WERI-Rb-1 (cell line): ENCODE measurements at regions not wholly inside any gene's neighbourhood (a gene's known extent, or its start where the extent isn't known, plus 50 kb on each side); places are given as distances from the start of the nearest gene placed in this dataset.

Experiments used
- DNase-seq: peaks from one replicate; pipeline ENCODE4 v3.0.0-alpha.2; 2020
- H3K27ac ChIP-seq: fragments of 250-450 bp; sonication (Bioruptor Pico); 2 replicates; pipeline ENCODE4 v1.5.1; 2020; ENCODE audit warnings: mild to moderate bottlenecking, moderate library complexity
- H3K27me3 ChIP-seq: fragments of 250-450 bp; sonication (Bioruptor Pico); 2 replicates; pipeline ENCODE4 v1.5.1; 2021; ENCODE audit warnings: mild to moderate bottlenecking, low read depth, moderate library complexity; ENCODE audit not compliant: insufficient read depth, severe bottlenecking
- H3K36me3 ChIP-seq: fragments of 250-450 bp; sonication (Bioruptor Pico); 2 replicates; pipeline ENCODE4 v1.5.1; 2020; ENCODE audit warnings: mild to moderate bottlenecking, moderate library complexity
- H3K4me3 ChIP-seq: 2 replicates; pipeline ENCODE4 v1.5.1; 2011; ENCODE audit warnings: low read depth, mild to moderate bottlenecking, control low read depth, low read length
- H3K9me3 ChIP-seq: fragments of 250-450 bp; sonication (Bioruptor Pico); 2 replicates; pipeline ENCODE4 v1.5.1; 2021; ENCODE audit warnings: mild to moderate bottlenecking, moderate library complexity; ENCODE audit not compliant: severe bottlenecking
- CTCF ChIP-seq: IDR thresholded peaks from 2 replicates; pipeline ENCODE4 v1.5.1; 2011; ENCODE audit warnings: low read depth, mild to moderate bottlenecking, control low read depth, inconsistent platforms, low read length

GRCh38 chr6:157766901-157767774 is 55.9 kb upstream of the SNX9 start:
- no peak for DNase-seq
- TF ChIP-seq CTCF = no peak
- Histone ChIP-seq H3K27me3 (no peaks in the 10 kb centered on the region), H3K9me3 (no peaks in the 10 kb centered on the region), H3K27ac (no peak overlapping the region), H3K36me3 (no peaks in the 10 kb centered on the region), H3K4me3 (no peak overlapping the region)

- no peak for TF ChIP-seq CTCF
- no peak for DNase-seq
- Histone ChIP-seq H3K4me3 (no peak overlapping the region), H3K36me3 (no peaks in the 10 kb centered on the region), H3K27ac (no peak overlapping the region), H3K9me3 (no peaks in the 10 kb centered on the region), H3K27me3 (no peaks in the 10 kb centered on the region)
These were observed 55.3 kb upstream of the SNX9 start for GRCh38 chr6:157767775-157768156.

GRCh38 chr6:157768304-157768703 is 54.7 kb upstream of the SNX9 start:
- Histone ChIP-seq H3K9me3 (no peaks in the 10 kb centered on the region), H3K36me3 (no peaks in the 10 kb centered on the region), H3K27me3 (no peaks in the 10 kb centered on the region), H3K27ac (no peak overlapping the region), H3K4me3 (no peak overlapping the region)
- DNase-seq = no peak
- TF ChIP-seq CTCF = no peak

GRCh38 chr6:157768863-157769551 is 54.0 kb upstream of the SNX9 start:
- no peak for DNase-seq
- no peak for TF ChIP-seq CTCF
- Histone ChIP-seq H3K4me3 (no peak overlapping the region), H3K27me3 (no peaks in the 10 kb centered on the region), H3K27ac (no peak overlapping the region), H3K9me3 (no peaks in the 10 kb centered on the region), H3K36me3 (no peaks in the 10 kb centered on the region)

- H3K36me3 ChIP-seq = no peaks in the 10 kb centered on the region
- no peak overlapping the region for H3K27ac ChIP-seq
- DNase-seq = no peak
- TF ChIP-seq CTCF = no peak
- no peak overlapping the region for H3K4me3 ChIP-seq
- no peaks in the 10 kb centered on the region for H3K27me3 ChIP-seq
- H3K9me3 ChIP-seq = no peaks in the 10 kb centered on the region
These were observed 53.1 kb upstream of the SNX9 start for GRCh38 chr6:157769776-157770426.
